Right lobe of liver (tissue), 4 donors: ENCODE measurements at regions not wholly inside any gene's neighbourhood (a gene's known extent, or its start where the extent isn't known, plus 50 kb on each side); places are given as distances from the start of the nearest gene placed in this dataset.

Source experiments
- POLR2A ChIP-seq: fragments of 450-650 bp; IDR thresholded peaks from one replicate; pipeline ENCODE4 v1.6.1; 2017; ENCODE audit warnings: antibody characterized with exemption, mild to moderate bottlenecking
- TF ChIP-seq, protein P1 (sequence below), 4 donors: fragments of 200-600 bp in 3 of 4; fragments of 450-650 bp in 1 of 4; IDR thresholded peaks; one replicate each; pipeline versions ENCODE4 v1.5.1 to v1.8.0; 2016 to 2022; ENCODE audit warnings: antibody characterized with exemption in 4 of 4, mild to moderate bottlenecking in 2 of 4
- donor health status: DM: no; HTN: no; CAD: no.
- donor health status: DM: no; HTN: no; CAD: no.
- donor health status: DM: no; HTN: yes; CAD: no.

DNA sequence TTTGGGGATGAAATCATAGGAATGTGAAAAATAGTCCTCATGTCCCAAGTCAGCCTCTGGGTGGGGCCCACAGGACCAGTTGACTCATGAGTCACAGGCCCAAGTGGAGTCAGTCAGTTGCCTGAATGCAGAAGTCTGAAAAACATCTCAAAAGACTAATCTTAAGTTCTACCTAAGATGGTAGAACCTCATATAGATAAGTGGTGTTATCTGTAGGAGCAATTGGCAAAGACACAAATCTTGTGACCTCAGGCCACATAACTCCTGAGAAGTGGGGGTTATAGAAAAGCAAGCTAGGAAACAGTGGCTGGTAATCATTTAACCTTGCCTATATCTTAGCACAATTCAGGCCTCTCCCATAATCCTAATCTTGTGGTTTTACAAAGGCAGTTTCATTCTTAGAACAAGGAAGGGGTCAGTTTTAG lies 257.1 kb upstream of the SPOPL start:
- TF ChIP-seq, protein P1, sequence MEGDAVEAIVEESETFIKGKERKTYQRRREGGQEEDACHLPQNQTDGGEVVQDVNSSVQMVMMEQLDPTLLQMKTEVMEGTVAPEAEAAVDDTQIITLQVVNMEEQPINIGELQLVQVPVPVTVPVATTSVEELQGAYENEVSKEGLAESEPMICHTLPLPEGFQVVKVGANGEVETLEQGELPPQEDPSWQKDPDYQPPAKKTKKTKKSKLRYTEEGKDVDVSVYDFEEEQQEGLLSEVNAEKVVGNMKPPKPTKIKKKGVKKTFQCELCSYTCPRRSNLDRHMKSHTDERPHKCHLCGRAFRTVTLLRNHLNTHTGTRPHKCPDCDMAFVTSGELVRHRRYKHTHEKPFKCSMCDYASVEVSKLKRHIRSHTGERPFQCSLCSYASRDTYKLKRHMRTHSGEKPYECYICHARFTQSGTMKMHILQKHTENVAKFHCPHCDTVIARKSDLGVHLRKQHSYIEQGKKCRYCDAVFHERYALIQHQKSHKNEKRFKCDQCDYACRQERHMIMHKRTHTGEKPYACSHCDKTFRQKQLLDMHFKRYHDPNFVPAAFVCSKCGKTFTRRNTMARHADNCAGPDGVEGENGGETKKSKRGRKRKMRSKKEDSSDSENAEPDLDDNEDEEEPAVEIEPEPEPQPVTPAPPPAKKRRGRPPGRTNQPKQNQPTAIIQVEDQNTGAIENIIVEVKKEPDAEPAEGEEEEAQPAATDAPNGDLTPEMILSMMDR (IDR thresholded peaks at IDR 0.05) = no peak
- TF ChIP-seq POLR2A = no peak
